SH-SY5Y (cell line): ENCODE measurements at regions not wholly inside any gene's neighbourhood (a gene's known extent, or its start where the extent isn't known, plus 50 kb on each side); places are given as distances from the start of the nearest gene placed in this dataset.

ENCODE experiments used
- GATA2 ChIP-seq: IDR thresholded peaks from 2 replicates; pipeline ENCODE4 v1.6.1; 2011; ENCODE audit warnings: mild to moderate bottlenecking, low read depth, low read length
- GATA3 ChIP-seq: IDR thresholded peaks from 2 replicates; pipeline ENCODE4 v1.6.1; 2011; ENCODE audit warnings: low read depth, mild to moderate bottlenecking, low read length, moderate library complexity

GRCh38 chr3:153221748-153222162 is 59.7 kb downstream of the RAP2B start:
- TF ChIP-seq GATA2 (no peak), GATA3 (no peak)

GRCh38 chr3:153232851-153233271 is 70.8 kb downstream of the RAP2B start:
- TF ChIP-seq GATA3 (no peak), GATA2 (no peak)

- TF ChIP-seq GATA2 (no peak), GATA3 (no peak)
Observed at GRCh38 chr3:153233986-153234385, 72.0 kb downstream of the RAP2B start.

GRCh38 chr3:153242896-153243295 is 80.9 kb downstream of the RAP2B start:
- no peak for TF ChIP-seq GATA2
- TF ChIP-seq GATA3 = no peak

GRCh38 chr3:153244961-153245360 is 82.9 kb downstream of the RAP2B start:
- TF ChIP-seq GATA2 = no peak
- no peak for TF ChIP-seq GATA3

DNA sequence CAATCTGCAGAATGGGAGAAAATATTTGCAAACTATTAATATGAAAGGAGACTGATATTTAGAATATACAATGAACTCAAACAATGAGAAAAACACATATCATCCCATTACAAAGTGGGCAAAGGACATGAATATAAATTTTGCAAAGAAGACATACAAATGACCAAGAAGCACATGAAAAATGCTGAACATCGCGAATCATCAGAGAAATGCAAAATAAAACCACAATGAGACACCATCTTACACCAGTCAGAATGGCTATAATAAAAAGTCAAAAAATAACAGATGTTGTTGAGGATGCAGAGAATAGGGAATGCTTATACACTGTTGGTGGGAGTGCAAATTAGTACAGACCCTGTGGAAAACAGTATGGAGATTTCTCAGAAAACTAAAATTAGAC is 83.6 kb downstream of the RAP2B start:
- no peak for TF ChIP-seq GATA3
- TF ChIP-seq GATA2 = no peak

- no peak for TF ChIP-seq GATA3
- TF ChIP-seq GATA2 = no peak
Observed at GRCh38 chr3:153246331-153246730, 84.3 kb downstream of the RAP2B start.

- TF ChIP-seq GATA3 (no peak), GATA2 (no peak)
Observed at GRCh38 chr3:153246806-153247205, 84.8 kb downstream of the RAP2B start.

DNA sequence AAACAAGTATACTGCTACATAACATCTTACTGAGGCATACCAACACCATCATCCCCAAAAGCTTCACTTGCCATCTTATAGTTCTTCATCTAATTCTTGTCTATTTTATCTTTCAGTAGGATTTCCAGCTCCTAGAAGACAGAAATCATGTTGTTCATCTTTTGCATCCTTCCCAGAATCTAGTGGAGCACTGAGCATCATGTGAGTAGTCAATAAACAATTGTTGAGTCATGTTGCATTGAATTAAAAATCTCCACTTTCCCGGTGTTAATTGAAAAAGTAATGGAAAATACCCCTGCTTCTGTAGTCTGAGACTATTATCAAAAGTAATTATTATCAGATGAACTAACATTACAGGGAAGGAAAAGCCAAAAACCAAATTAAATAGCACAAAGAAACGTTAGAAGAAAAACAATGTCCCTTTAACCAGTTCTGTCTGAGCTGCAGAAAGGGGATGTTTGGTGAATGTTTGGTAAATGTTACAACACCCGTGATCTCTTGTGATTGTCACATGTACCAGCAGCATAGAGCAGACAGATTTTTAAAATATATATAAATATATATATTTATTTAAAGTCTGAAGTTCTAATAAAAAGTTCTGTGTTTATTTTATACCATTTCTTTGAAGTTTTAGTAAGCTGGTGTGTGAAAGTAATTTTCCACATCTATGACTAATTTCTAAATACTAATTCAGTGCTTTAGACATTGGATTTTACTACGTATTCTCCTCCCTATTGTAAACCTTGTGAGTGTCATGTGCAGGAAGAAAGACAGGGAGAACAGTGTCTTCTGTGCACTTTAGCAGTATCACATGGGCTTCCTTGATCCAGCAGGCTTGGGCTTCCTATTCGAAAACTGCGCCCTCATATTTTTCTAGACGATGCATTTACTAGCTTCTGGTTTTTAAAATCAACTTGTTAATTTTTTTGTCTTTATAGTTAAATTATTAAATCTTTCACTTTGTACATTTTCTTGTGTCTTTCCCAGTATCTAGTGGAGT is 85.6 kb downstream of the RAP2B start:
- no peak for TF ChIP-seq GATA2
- TF ChIP-seq GATA3 = no peak

GRCh38 chr3:153249906-153250305 is 87.9 kb downstream of the RAP2B start:
- TF ChIP-seq GATA3 (no peak), GATA2 (no peak)

DNA sequence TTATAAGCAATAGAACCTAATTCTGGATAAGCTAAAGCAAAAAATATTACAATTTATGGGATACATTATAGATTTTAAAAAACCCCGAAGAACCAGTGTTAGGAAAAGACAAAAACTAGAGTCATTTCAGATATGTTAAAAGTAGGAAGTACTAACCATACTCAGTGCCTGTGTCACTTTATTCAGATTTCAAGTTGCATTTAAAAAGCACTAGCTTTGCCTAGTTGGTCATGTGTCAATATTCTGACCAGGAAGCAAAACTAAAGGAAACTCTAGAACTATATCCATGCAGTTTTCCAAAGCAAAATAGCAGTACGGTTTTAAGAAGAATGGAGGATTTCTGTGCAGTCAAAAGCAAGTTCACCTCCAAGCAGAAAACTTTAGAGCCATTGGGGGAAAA is 88.4 kb downstream of the RAP2B start:
- TF ChIP-seq GATA2 = no peak
- TF ChIP-seq GATA3 = no peak

DNA sequence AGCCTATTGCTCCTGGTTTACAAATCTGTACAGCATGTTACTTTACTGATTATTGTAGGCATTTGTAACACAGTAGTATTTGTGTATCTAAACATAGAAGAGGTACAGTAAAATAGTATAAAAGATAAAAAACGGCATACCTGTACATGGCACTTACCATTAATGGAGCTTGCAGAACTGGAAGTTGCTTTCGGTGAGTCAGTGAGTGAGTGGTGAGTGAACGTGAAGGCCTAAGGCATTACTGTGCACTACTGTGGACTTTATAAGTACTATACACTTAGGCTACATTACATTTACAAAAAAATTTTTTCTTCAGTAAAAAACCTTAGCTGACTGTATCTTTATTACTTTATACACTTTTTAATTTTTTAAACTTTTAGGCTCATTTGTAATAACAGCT is 90.9 kb downstream of the RAP2B start:
- TF ChIP-seq GATA2 = no peak
- no peak for TF ChIP-seq GATA3

- TF ChIP-seq GATA3 (no peak), GATA2 (no peak)
Observed at GRCh38 chr3:153254361-153254760, 92.3 kb downstream of the RAP2B start.

DNA sequence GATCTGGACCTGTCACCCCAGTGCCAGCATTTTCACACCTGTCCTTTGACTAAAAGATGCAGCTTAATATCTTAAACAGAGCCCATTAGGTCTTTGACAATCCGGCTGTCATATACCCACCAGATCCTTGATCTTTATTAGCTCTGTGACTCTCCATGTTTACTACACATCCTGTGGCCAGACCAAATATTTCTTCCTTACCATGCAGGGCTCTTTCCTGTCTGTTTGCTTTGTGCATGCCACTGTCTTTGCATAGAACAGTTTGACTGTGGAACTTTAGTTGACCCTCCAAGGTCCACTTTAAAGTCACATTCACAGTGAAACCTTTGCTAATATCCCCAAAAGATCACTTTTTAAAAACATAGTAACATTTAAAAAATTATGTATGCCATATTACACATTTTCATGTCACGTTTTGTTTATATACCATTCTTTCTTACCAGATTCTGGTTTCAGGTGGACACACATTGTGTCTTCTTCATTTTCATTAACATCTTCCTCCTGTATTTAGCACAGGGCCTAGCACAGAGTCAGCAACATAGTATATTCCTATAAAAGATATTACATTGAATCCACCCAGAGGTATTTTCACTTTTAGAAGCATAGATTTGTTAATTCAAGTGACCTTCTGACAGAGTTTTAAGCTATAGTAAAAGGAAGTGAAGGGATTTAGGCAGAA is 95.8 kb downstream of the RAP2B start:
- no peak for TF ChIP-seq GATA3
- no peak for TF ChIP-seq GATA2

- no peak for TF ChIP-seq GATA3
- no peak for TF ChIP-seq GATA2
Observed at GRCh38 chr3:153259956-153260355, 97.9 kb downstream of the RAP2B start.

DNA sequence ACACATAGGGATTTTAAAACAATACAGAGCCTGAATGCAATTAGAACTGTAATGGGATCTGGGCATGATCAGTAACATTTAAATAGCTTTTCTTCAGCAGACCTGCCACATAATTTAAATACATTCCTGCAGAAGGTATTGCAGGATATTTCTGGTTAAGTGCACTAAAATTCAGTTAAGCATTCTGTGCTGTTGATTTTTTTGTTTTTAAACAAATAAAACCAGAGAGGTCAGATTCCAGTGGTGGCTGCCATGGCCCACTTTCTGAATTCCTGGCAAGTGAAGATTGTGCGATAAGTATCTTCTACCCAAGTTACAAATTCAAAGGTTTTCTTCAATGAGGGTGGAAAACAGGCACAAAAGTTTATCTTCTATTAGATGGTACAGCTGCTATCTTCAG is 98.7 kb downstream of the RAP2B start:
- TF ChIP-seq GATA2 = no peak
- no peak for TF ChIP-seq GATA3
